HG02763 (cell line): ENCODE measurements at regions not wholly inside any gene's neighbourhood (a gene's known extent, or its start where the extent isn't known, plus 50 kb on each side); places are given as distances from the start of the nearest gene placed in this dataset.

Experiments
- ATAC-seq: cut with Tn5 transposase; IDR thresholded peaks from one replicate; pipeline ENCODE4 v1.9.1; 2021; ENCODE audit warnings: mild to moderate bottlenecking, moderate library complexity; ENCODE audit not compliant: unreplicated experiment

DNA sequence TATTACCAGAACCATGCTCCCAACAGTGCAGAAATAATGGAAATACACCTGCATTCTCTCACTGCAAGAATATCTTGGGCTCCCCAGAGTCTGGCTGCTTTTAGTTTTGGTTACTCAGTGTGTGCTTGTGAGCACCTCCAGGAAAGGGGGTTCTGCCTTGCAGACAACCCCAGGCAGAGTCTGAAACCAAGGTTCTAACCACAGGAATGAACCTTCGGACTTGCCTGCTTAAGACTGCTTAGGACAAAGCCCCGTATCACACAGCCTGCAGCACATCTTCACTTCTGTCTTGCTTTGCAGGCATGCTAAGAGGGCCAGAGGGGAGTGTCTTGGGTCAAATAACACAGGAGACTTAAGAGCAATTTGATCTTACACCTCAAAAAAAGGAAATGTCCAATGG, 94.8 kb upstream of the SPATA31C2 start:
- ATAC-seq: no peak

DNA sequence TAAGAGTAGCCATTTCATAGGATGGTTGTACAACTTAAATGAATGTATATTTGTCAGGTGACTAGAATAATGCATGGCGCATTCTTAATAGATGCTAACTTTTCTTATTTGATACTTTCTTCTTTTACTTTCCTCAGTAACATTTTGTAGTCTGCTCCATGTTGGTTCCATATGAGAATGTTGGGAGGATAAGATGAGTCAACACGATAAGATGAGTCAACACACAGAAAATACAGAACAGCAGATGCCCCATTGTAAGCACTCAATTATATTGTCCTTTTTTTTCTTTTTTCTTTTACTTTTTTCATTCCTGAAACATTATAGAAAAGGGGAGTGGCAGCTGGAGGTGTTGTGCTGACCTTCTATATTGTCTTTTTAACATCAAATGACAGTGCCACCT, 92.3 kb upstream of the SPATA31C2 start:
- no peak for ATAC-seq

DNA sequence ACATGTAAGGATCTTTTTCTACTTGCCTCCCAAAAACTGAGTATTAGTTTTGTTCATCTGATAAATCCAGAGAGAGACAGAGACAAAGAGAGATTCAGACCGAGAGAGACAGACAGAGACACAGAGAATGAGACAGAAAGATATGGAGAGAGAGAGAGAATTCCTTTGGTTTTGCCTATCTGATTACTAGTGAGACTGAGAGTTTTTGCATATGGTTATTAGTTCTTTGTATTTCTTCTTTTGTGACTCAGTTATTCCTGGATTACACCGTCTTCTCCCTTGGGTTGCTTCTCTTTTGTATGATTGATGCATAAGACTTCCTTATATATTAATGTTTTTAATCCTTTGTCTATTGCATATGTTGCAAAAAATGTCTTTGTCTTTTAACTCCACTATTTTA, 91.2 kb upstream of the SPATA31C2 start:
- no peak for ATAC-seq

DNA sequence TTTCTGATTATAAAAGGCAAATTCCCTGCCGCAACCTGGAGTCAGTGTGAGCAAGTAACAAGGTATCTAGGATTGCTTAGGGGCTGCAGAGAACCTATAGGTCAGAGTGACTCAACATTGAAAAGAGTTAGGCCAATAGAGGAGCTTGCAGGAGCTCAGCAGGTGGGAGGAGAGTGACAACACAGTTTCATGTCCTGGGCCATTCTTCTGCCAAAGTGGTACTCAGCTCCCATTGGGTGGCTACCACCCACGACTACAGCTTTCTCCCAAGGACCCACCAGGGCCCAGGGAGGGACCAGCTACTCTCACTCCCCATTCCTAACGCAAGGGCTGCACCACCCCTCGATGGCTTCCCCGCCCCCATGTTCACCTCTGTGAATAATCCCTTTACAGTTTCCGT, 86.7 kb upstream of the SPATA31C2 start:
- ATAC-seq: no peak

DNA sequence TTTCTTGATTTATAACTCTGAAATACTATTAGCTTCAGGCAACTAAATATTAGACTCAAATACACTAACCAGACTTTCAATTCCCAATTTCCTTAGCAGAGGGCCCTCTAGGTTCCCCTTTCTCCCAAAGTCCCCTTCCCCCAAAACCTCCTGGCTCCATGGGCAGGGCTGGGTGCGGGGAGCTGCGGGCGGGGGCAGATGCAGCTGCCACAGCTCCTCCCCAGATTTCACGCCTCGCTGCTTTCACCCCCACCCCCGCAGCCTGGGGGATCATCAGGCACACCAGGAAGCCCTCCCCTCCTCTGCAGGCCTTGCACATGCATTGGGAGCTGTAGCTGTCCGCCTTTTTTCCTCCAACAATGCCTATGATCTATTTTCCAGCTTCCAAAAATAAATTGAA, 82.8 kb upstream of the SPATA31C2 start:
- ATAC-seq: no peak

DNA sequence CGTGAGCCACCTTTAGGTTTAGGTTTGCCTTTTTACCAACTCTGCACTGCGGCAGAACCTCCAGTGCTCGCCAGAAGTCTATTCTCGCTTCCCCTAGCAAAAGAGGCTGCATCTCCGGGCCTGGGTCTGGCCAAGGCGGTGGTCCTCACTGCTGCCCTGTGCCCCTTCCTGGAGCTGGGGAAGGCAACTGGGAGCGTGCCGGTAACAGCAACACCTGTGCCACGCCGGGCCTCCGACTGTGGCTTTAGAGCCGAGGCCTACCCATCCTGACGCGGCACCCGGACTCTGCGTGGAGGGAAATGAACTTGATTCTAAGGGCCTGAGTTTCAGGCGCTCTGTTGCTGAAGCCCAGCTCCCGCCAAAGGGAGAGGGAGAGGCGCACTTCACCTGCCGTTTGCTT, 82.4 kb upstream of the SPATA31C2 start:
- ATAC-seq: no peak

DNA sequence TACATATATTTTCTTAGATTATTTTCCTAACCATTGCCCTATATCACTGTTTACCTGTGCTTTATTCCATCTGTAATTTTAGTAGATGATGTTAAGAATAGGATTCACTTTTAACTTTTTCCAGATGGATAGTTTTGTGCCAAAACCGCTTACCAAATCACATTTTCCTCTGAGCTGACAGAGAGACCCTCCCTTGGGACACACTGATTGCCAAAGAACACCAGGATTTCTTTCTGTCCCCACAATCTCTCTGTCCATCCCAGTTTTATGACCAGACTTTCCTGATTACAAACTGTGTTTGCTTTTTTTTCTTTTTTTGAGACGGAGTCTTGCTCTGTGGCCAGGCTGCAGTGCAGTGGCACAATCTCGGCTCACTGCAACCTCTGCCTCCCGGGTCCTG, 81.3 kb upstream of the SPATA31C2 start:
- no peak for ATAC-seq

DNA sequence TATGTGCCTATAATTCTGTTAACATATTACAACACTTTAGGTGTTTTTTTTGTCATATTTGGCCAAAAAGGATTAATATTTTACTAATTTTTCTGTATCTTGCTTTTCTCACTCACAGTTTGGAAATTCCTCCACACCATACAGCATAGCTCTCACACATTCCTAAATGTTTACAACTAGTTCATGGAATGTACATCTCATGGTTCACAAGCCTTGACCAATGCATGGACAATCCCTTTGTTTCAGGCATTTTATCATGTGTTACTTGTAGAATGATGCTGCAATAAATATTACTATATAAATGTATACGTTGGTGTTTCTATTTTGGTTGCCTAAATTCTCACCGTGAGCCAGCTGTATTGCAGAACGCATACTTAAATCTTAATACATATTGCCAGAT, 80.5 kb upstream of the SPATA31C2 start:
- no peak for ATAC-seq

DNA sequence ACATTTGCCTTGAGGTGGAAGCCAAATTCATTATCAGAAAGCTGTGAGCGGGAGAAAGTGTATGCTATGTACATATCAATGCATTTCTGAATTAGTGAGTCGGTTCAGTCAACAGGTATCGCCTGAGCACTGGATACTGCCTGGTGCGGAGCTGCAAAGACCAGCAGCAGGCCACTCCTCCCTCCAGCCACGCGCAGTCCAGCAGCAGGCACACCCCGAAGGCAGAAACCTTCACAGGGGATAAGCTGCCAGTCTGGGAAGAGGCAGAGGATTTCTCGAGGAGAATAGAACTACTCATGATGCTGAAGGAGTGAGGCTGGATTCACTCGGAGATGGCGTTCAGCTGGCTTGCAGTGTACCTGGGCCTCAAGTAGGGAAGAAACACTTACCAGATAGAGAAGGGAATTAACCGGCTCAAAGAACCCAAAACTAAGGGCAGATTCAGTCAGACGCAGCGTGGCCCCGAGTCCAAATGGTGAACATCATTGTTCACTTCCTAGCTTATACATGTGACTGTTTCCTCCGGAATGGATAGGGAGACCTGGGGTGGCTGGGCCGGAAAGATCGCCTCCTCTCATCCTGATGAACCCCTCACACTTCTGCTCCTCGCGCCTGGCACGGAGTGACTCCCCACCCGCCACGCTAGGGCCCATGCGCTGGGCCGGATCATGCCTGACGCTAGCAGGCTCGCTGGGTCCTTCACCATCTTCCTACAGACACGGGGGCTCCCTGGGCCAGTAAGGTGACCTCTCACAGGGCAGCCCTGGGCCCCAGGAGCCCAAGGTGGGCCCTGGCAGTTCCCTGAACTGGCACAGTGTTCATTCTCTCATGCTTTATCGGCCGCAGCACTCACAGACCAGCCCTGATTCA, 78.1 kb upstream of the SPATA31C2 start:
- ATAC-seq: no peak

DNA sequence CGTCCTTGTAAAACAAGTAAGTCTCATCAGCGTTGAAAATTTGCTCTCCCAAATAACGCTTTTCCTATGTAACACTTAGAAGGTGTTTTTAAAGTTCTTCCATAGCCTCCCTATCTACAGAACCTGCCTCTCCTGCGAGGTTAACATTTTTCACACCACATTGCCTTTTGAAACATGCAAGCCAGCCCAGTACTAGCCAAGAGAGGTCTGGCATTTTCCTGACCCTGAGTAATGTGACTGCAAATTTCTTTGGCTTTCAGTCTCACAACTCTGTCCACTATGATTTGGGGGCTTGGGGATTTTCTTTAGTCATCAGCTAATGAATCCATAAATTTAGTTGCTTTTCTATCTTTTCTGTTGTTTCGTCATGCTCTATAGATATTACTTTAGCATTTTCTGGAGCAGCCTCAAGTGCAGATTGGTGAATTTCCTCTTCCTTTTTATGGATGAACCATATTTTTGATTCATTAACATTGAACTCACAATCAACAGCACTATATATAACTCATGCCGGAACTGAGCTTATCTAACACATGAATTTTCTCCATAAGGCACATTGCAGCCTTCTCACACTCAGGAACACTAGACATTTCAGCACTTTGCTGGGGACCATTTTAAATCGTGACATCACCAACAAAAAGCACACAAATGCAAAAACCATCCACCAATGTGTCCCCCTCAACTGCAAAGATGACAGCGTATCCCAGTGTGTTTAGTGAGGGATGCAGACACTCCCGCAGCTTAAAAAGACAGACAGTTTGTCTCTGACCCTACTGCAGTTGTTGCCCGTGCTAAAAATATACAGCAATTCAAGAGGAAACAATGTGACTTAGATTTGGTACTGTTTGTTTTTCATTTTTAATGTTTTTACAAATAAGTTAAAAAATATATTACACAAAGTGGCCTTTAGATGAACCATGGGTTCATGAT, 77.2 kb upstream of the SPATA31C2 start:
- ATAC-seq: no peak

DNA sequence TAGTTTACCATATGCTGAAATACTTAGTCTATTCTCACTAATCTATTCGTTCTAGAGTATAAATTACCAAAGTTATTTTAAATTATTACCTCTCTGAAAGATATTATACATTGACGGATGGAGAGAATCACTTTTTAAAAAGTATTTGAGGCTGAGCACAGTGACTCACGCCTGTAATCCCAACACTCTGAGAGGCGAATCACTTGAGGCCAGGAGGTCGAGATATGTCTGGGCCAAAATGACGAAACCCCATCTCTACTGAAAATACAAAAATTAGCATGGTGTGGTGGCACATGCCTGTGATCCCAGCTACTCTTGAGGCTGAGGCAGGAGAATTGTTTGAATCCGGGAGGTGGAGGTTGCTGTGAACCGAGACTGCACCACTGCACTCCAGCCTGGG, 64.0 kb upstream of the SPATA31C2 start:
- no peak for ATAC-seq

DNA sequence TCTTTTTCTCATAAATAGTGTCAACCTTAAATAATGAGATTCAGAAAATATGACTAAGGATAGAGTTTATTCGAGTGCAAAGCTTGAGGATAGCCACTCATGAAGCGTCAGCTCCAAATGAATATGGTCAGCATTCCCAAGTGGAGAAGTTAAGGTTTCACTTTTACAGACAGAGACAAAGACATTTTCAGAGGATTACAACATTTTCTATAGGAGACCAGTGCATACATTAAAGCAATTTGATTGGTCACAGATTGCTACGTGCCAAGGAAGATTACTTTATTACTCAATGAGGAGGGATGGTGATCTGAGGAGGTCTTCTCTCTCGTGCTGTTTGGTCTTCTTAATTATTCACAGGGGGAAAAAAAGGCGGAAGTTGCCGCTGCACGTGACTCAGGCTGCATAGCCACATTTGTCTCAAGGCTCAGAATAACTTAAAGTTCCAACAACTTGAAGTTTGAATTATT, 60.1 kb upstream of the SPATA31C2 start:
- ATAC-seq: no peak

DNA sequence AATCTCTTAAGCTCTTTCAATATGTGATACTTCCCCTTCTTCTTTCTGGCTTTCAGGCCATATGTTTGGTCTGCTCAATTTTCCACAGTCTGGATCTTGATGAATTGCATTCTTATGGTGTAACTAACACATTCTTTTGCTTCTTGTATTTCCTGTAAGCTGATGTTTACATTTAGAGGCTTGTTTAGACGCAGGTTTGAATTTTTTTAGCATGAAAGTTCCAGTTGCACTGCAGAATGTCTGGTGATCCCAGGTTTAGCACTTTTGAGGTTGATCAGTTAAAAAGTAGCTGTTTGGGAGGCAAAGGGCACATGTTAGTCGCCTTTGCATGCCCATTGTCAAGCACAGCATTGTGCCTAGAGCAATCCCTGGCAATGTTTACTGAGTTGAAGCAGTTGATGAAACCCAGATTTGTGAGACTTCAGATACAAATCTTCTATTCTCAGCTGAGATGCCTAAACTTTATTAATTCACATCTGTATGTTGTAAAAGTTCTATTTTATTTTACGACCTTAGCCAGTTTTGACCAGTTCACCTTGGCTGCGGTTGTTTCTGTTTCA, 59.6 kb upstream of the SPATA31C2 start:
- ATAC-seq: no peak

DNA sequence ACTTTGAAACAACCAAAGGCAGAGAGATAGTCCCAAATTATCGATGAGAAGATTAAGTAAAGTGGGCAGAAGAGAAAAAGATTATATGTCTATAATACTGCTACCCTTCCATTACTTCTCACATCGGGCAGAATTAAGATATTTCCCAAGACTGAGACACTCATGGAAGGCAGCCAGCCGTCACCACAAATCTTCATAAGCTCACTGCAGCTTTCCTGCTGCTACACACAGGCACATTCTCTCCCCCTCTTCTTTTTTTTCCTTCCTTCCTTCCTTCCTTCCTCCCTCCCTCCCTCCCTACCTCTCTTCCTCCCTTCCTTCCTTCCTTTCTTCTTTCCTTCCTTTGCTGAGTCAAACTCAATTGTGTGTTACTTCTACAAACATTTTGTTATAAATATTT, 58.7 kb upstream of the SPATA31C2 start:
- ATAC-seq: no peak

DNA sequence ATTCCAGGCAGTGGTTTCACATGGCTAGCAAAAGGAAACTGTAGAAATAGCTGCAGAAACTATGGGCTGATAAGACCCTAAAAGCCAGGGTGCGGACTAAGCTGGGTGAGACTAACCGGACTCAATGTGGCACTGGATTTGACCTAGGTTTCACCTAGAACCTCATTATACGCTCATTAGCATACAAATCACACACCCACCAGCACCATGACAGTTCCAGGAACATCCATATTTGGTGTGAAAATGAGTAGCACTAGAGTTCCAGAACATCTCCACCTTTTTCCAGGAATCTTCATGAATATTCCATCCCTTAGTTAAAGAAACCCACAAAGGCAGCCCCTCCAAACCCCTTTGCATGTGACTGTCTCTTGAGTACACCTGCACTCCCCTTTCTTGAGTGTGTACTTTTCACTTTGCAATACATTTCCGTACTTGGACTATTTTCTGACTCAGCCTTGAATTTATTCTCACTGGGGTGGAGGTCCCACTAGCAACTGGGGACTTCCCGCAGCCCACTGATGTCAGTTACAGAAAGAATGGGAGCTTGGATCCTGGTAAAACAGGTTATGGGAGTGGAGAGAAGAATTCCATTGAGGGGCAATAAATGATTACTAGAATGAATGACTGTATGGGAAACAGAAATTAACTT, 58.0 kb upstream of the SPATA31C2 start:
- no peak for ATAC-seq

DNA sequence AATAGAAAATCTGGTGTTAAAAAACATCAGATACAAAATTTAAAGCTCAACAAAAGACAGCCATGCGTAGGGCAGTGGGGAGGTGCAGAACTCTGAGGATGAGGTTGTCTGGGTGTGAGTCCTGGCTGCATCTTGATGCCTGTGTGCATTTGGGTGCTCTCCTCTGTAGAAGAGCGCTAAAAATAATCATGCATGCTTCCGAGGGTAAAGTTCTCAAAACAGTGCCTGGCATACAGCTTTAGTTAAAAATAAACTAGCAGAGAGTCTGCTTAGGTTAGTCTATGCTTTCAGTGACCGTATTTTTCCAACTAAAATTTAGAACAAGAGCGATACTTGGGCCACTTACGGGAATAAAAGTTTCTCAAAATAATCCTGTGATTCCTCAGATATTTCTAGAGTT, 55.5 kb upstream of the SPATA31C2 start:
- no peak for ATAC-seq

DNA sequence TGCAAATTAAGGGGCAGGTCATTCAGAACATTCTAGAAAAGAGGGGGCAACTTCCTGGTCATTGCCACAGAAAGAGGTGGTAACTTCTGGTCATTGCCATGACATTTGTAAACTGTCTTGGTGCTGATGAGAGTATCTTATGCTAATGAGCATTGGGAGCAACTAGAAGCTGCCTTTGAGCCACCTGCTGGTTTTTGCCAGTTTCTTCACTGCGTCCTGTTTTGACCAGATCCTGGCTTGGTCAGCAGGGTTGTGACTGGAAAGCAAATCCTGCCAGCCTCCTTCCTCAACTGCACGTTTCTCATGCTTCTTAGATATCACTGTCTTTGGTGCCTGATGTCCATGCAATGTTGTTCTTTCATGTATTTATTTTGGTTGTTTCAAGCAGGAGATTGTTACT, 53.2 kb upstream of the SPATA31C2 start:
- ATAC-seq: no peak

DNA sequence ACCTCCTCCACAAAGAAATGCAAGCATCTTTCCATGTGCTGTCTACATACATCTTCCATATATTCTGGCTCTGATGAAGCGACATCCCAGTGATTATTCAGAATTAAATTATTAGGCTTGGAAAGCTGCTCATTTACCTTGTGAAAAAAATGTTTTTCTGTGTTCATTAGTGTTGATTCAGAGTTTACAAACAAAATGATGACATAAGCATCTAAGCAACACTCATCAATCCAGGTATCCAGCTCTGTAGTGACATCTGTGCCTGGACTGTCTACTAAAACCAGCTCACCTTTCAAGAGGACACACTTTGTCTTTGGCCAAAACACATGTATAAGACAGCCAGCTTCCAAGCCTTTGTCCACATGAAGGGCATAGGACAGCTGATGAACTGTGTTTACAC, 51.1 kb upstream of the SPATA31C2 start:
- no peak for ATAC-seq
